Astrocyte (in vitro differentiated cells and primary cell): ENCODE measurements at regions not wholly inside any gene's neighbourhood (a gene's known extent, or its start where the extent isn't known, plus 50 kb on each side); places are given as distances from the start of the nearest gene placed in this dataset.
"Not testable (repeated sequence)": the region's sequence is repeated elsewhere in the genome, so short reads cannot be mapped to it uniquely, and the experiment has no call there.

ENCODE experiments used
- CTCF ChIP-seq: IDR thresholded peaks from 2 replicates; pipeline ENCODE4 v1.5.1; 2011; ENCODE audit warnings: low read depth, mild to moderate bottlenecking, inconsistent platforms, low read length, moderate library complexity; ENCODE audit not compliant: insufficient read depth
- EZH2 ChIP-seq: IDR thresholded peaks from 2 replicates; pipeline ENCODE4 v1.6.1; 2012; ENCODE audit warnings: mild to moderate bottlenecking, low read length, inconsistent platforms; ENCODE audit not compliant: insufficient read depth

GRCh38 chr1:814543-814942 is 109.2 kb upstream of the SAMD11 start:
- not testable (repeated sequence) for TF ChIP-seq CTCF, EZH2
